HAP-1 (cell line): ENCODE measurements at regions not wholly inside any gene's neighbourhood (a gene's known extent, or its start where the extent isn't known, plus 50 kb on each side); places are given as distances from the start of the nearest gene placed in this dataset.

ENCODE experiments used
- DNase-seq, 2 experiments: peaks; one replicate each; pipeline ENCODE4 v3.0.0-alpha.2; 2016 to 2020; ENCODE audit warnings: low spot score in 2 of 2
- H3K27me3 ChIP-seq: fragments of 250-450 bp; sonication (Bioruptor Pico); 2 replicates; pipeline ENCODE4 v1.5.1; 2020; ENCODE audit warnings: low read depth, mild to moderate bottlenecking, moderate library complexity
- H3K36me3 ChIP-seq: fragments of 250-450 bp; sonication (Bioruptor Pico); replicated peaks from 2 replicates; pipeline ENCODE4 v1.5.1; 2020; ENCODE audit warnings: mild to moderate bottlenecking
- H3K4me1 ChIP-seq: fragments of 250-450 bp; sonication (Bioruptor Pico); 2 replicates; pipeline ENCODE4 v1.5.1; 2020; ENCODE audit warnings: mild to moderate bottlenecking
- H3K4me3 ChIP-seq: fragments of 250-450 bp; sonication (Bioruptor Pico); 2 replicates; pipeline ENCODE4 v1.5.1; 2020; ENCODE audit warnings: mild to moderate bottlenecking, moderate library complexity
- H3K9me3 ChIP-seq: fragments of 250-450 bp; sonication (Bioruptor Pico); 2 replicates; pipeline ENCODE4 v1.5.1; 2020; ENCODE audit warnings: mild to moderate bottlenecking, moderate library complexity
- in situ Hi-C: fragments of 300-500 bp; cut with MboI; formaldehyde crosslinking; loops from 3 replicates; pipeline ENCODE4 v1.14.3; 2020; ENCODE audit warnings: low sequenced_read_pairs, inconsistent platforms, mixed read lengths

GRCh38 chr3:63179862-63180522 lies 98.1 kb upstream of the SYNPR start:
- Histone ChIP-seq H3K4me1 (no peaks in the 10 kb centered on the region), H3K36me3 (no peaks in the 10 kb centered on the region), H3K9me3 (no peaks in the 10 kb centered on the region), H3K27me3 (no peaks in the 10 kb centered on the region), H3K4me3 (no peak overlapping the region)
- in situ Hi-C loops, result no loop called here
- no peak for DNase-seq

GRCh38 chr3:63192248-63192647 lies 85.9 kb upstream of the SYNPR start:
- Histone ChIP-seq H3K27me3 (peaks cover 4% of the 10 kb centered on the region; the same call in 1 of the 2 replicates), H3K4me1 (no peaks in the 10 kb centered on the region), H3K9me3 (no peaks in the 10 kb centered on the region), H3K36me3 (no peaks in the 10 kb centered on the region), H3K4me3 (no peak overlapping the region)
- DNase-seq, result no peak
- in situ Hi-C loops, result no loop called here

- Histone ChIP-seq H3K4me3 (no peak overlapping the region), H3K4me1 (no peaks in the 10 kb centered on the region), H3K9me3 (no peaks in the 10 kb centered on the region), H3K27me3 (peaks cover 4% of the 10 kb centered on the region; the same call in 1 of the 2 replicates), H3K36me3 (no peaks in the 10 kb centered on the region)
- in situ Hi-C loops, result no loop called here
- DNase-seq, result peak in 1 of 2 experiments; percentile 57
Observed at GRCh38 chr3:63193647-63194046, 84.5 kb upstream of the SYNPR start.

GRCh38 chr3:63199606-63200005 lies 78.5 kb upstream of the SYNPR start:
- Histone ChIP-seq H3K36me3 (no peaks in the 10 kb centered on the region), H3K4me3 (no peak overlapping the region), H3K9me3 (no peaks in the 10 kb centered on the region), H3K4me1 (no peaks in the 10 kb centered on the region), H3K27me3 (no peaks in the 10 kb centered on the region)
- in situ Hi-C loops, result loop anchor here (25.0 kb wide), 1 partner anchor 537 kb away; no protein-coding TSS in a partner anchor
- no peak for DNase-seq

- Histone ChIP-seq H3K4me3 (no peak overlapping the region), H3K36me3 (no peaks in the 10 kb centered on the region), H3K4me1 (no peaks in the 10 kb centered on the region), H3K9me3 (no peaks in the 10 kb centered on the region), H3K27me3 (peaks cover 3% of the 10 kb centered on the region; the same call in 1 of the 2 replicates)
- DNase-seq, result no peak
- in situ Hi-C loops, result loop anchor here (25.0 kb wide), 1 partner anchor 540 kb away; no protein-coding TSS in a partner anchor
Observed at GRCh38 chr3:63202529-63202928, 75.6 kb upstream of the SYNPR start.

- H3K36me3 ChIP-seq, result no peaks in the 10 kb centered on the region
- no peak overlapping the region for H3K4me3 ChIP-seq
- H3K27me3 ChIP-seq, result peaks cover 8% of the 10 kb centered on the region
- H3K4me1 ChIP-seq, result no peaks in the 10 kb centered on the region
- in situ Hi-C loops, result loop anchor here (25.0 kb wide), 1 partner anchor 545 kb away; no protein-coding TSS in a partner anchor
- H3K9me3 ChIP-seq, result no peaks in the 10 kb centered on the region
- DNase-seq, result no peak
Observed at GRCh38 chr3:63207066-63207590, 71.0 kb upstream of the SYNPR start.

- H3K9me3 ChIP-seq, result no peaks in the 10 kb centered on the region
- peaks cover 4% of the 10 kb centered on the region; the same call in 1 of the 2 replicates for H3K27me3 ChIP-seq
- in situ Hi-C loops, result no loop called here
- DNase-seq, result no peak
- H3K4me1 ChIP-seq, result no peaks in the 10 kb centered on the region
- no peaks in the 10 kb centered on the region for H3K36me3 ChIP-seq
- no peak overlapping the region for H3K4me3 ChIP-seq
Observed at GRCh38 chr3:63228087-63228486, 50.0 kb upstream of the SYNPR start.
